Right ventricle myocardium superior (tissue), 1 donor: ENCODE measurements at regions not wholly inside any gene's neighbourhood (a gene's known extent, or its start where the extent isn't known, plus 50 kb on each side); places are given as distances from the start of the nearest gene placed in this dataset.
"Not testable (repeated sequence)": the region's sequence is repeated elsewhere in the genome, so short reads cannot be mapped to it uniquely, and the experiment has no call there.

Experiments used
- ATAC-seq: fragments of 200-7000 bp; cut with Tn5 transposase; one replicate; pipeline ENCODE4 v1.9.1; 2020; ENCODE audit warnings: mild to moderate bottlenecking; ENCODE audit not compliant: poor library complexity
- DNase-seq: peaks from one replicate; pipeline ENCODE4 v3.0.0-alpha.2; 2020
- intact Hi-C: fragments of 100-400 bp; cut with DNase I; formaldehyde crosslinking; loops from one replicate; pipeline ENCODE4 v1.11.2; 2022
- donor health status: DM: no; HTN: yes; CAD: no; lungs with severe emphysema.

- DNase-seq (no peak), ATAC-seq (no peak)
- intact Hi-C loops, result no loop called here
Observed at GRCh38 chr2:146981921-146982320, 862.9 kb upstream of the ACVR2A start.

GRCh38 chr2:146979746-146980145, 865.1 kb upstream of the ACVR2A start:
- no peak for DNase-seq
- intact Hi-C loops, result no loop called here
- no peak for ATAC-seq

GRCh38 chr2:146978577-146979555, 866.0 kb upstream of the ACVR2A start:
- DNase-seq, result no peak
- no peak for ATAC-seq
- intact Hi-C loops, result no loop called here

- DNase-seq, intact Hi-C loops, ATAC-seq: not testable (repeated sequence)
Observed at GRCh38 chr2:146970981-146971380, 873.8 kb upstream of the ACVR2A start.

- DNase-seq, intact Hi-C loops, ATAC-seq: not testable (repeated sequence)
Observed at GRCh38 chr2:146969703-146970102, 875.1 kb upstream of the ACVR2A start.

- intact Hi-C loops, result no loop called here
- ATAC-seq (no peak), DNase-seq (no peak)
Observed at GRCh38 chr2:146964494-146964893, 880.3 kb upstream of the ACVR2A start.

GRCh38 chr2:146954544-146954943, 890.3 kb upstream of the ACVR2A start:
- DNase-seq (no peak), ATAC-seq (no peak)
- intact Hi-C loops, result no loop called here

GRCh38 chr2:146952696-146953095, 892.1 kb upstream of the ACVR2A start:
- no peak for DNase-seq
- ATAC-seq, result no peak
- intact Hi-C loops, result no loop called here

- DNase-seq, result no peak
- intact Hi-C loops, result no loop called here
Observed at GRCh38 chr2:146950911-146951310, 893.9 kb upstream of the ACVR2A start.

GRCh38 chr2:146950361-146950760, 894.5 kb upstream of the ACVR2A start:
- ATAC-seq (no peak), DNase-seq (no peak)
- intact Hi-C loops, result no loop called here

More at GRCh38 chr2:146950911-146951310, 893.9 kb upstream of the ACVR2A start:
- no peak for ATAC-seq

GRCh38 chr2:146949400-146949799, 895.4 kb upstream of the ACVR2A start:
- intact Hi-C loops, result no loop called here
- no peak for ATAC-seq
- no peak for DNase-seq

- ATAC-seq (no peak), DNase-seq (no peak)
- intact Hi-C loops, result no loop called here
Observed at GRCh38 chr2:146944601-146945000, 900.2 kb upstream of the ACVR2A start.

- ATAC-seq, result no peak
- DNase-seq, result no peak
- intact Hi-C loops, result no loop called here
Observed at GRCh38 chr2:146939991-146940685, 904.7 kb upstream of the ACVR2A start.

- intact Hi-C loops, result no loop called here
- DNase-seq (no peak), ATAC-seq (no peak)
Observed at GRCh38 chr2:146934921-146935320, 909.9 kb upstream of the ACVR2A start.

- no peak for ATAC-seq
- DNase-seq, result no peak
- intact Hi-C loops, result no loop called here
Observed at GRCh38 chr2:146931109-146931508, 913.7 kb upstream of the ACVR2A start.

GRCh38 chr2:146927080-146927711, 917.6 kb upstream of the ACVR2A start:
- peak; percentile 46 for DNase-seq
- intact Hi-C loops, result no loop called here
- ATAC-seq, result peak; percentile 67

GRCh38 chr2:146918280-146918679, 926.5 kb upstream of the ACVR2A start:
- DNase-seq, result no peak
- intact Hi-C loops, result no loop called here

GRCh38 chr2:146917431-146918042, 927.3 kb upstream of the ACVR2A start:
- DNase-seq, result no peak
- no peak for ATAC-seq
- intact Hi-C loops, result no loop called here

More at GRCh38 chr2:146918280-146918679, 926.5 kb upstream of the ACVR2A start:
- ATAC-seq, result no peak

- DNase-seq (no peak), ATAC-seq (no peak)
- intact Hi-C loops, result no loop called here
Observed at GRCh38 chr2:146916914-146917313, 927.9 kb upstream of the ACVR2A start.
